Karpas-422 (cell line): ENCODE measurements at regions not wholly inside any gene's neighbourhood (a gene's known extent, or its start where the extent isn't known, plus 50 kb on each side); places are given as distances from the start of the nearest gene placed in this dataset. TPM values are rescaled to one million over a fixed set of nuclear protein-coding genes. Genes with fewer than 3 reads are reported as not detected.

Experiments used
- DNase-seq: peaks from one replicate; pipeline ENCODE4 v3.0.0-alpha.2; 2015
- H2AFZ ChIP-seq: fragments of 200-600 bp; sonication (generic); 2 replicates; pipeline ENCODE4 v1.6.1; 2014; ENCODE audit warnings: antibody characterized with exemption, low read length, mixed read lengths
- H3K27ac ChIP-seq: fragments of 200-600 bp; sonication (generic); 2 replicates; pipeline ENCODE4 v1.5.1; 2014; ENCODE audit warnings: mild to moderate bottlenecking, low read length, moderate library complexity
- H3K27me3 ChIP-seq: fragments of 200-600 bp; sonication (generic); 2 replicates; pipeline ENCODE4 v1.6.1; 2014; ENCODE audit warnings: low read length, mixed read lengths
- H3K36me3 ChIP-seq: fragments of 200-600 bp; sonication (generic); 2 replicates; pipeline ENCODE4 v1.6.1; 2014; ENCODE audit warnings: low read length, mixed read lengths; ENCODE audit not compliant: insufficient read depth
- H3K4me1 ChIP-seq: fragments of 200-600 bp; sonication (generic); 2 replicates; pipeline ENCODE4 v1.6.1; 2014; ENCODE audit warnings: mild to moderate bottlenecking, low read length, mixed read lengths
- H3K4me2 ChIP-seq: fragments of 200-600 bp; sonication (generic); 2 replicates; pipeline ENCODE4 v1.6.1; 2014; ENCODE audit warnings: low read length, low read depth, mild to moderate bottlenecking; ENCODE audit not compliant: poor library complexity, severe bottlenecking
- H3K4me3 ChIP-seq: fragments of 200-600 bp; sonication (generic); 2 replicates; pipeline ENCODE4 v1.5.1; 2014; ENCODE audit warnings: mild to moderate bottlenecking, antibody characterized with exemption, low read length, mixed read lengths
- H3K79me2 ChIP-seq: fragments of 200-600 bp; sonication (generic); 2 replicates; pipeline ENCODE4 v1.6.1; 2014; ENCODE audit warnings: mild to moderate bottlenecking, low read length, mixed read lengths
- H3K9ac ChIP-seq: fragments of 200-600 bp; sonication (generic); 2 replicates; pipeline ENCODE4 v1.6.0; 2014; ENCODE audit warnings: low read length
- H3K9me2 ChIP-seq: fragments of 200-600 bp; sonication (generic), shearing (Covaris generic); replicated peaks from 2 replicates; pipeline ENCODE4 v1.6.0; 2014; ENCODE audit warnings: mild to moderate bottlenecking, low read length, moderate library complexity; ENCODE audit not compliant: insufficient read depth
- H3K9me3 ChIP-seq: fragments of 300-700, 200-600 bp; sonication (generic); 2 replicates; pipeline ENCODE4 v1.6.1; 2014; ENCODE audit warnings: low read length, mixed read lengths
- H4K20me1 ChIP-seq: fragments of 200-600 bp; sonication (generic); 2 replicates; pipeline ENCODE4 v1.6.1; 2014; ENCODE audit warnings: mild to moderate bottlenecking, antibody characterized with exemption, low read length, low read depth; ENCODE audit not compliant: insufficient read depth
- small RNA-seq: library from RNA; depleted of rRNA; stranded (forward); fragments of <200 nt; gene quantifications from one replicate; pipeline ENCODE3, GENCODE V24; 2014

- Histone ChIP-seq H3K9me2 (no peaks in the 10 kb centered on the region), H3K27ac (no peak overlapping the region), H3K9ac (no peak overlapping the region), H3K4me3 (no peak overlapping the region), H3K4me2 (no peak overlapping the region), H3K27me3 (no peaks in the 10 kb centered on the region), H3K36me3 (no peaks in the 10 kb centered on the region), H4K20me1 (no peaks in the 10 kb centered on the region), H2AFZ (no peak overlapping the region), H3K79me2 (no peaks in the 10 kb centered on the region), H3K4me1 (peaks cover 8% of the 10 kb centered on the region), H3K9me3 (no peaks in the 10 kb centered on the region)
- no peak for DNase-seq
Observed at GRCh38 chr20:25749649-25750048, 53.0 kb upstream of the ZNF337 start.

Small RNA genes lying in the stretch of these regions (small RNA-seq; reads per million reads assigned to genes)
- not detected for gene CFTRP1
